ENCODE measurements at regions not wholly inside any gene's neighbourhood (a gene's known extent, or its start where the extent isn't known, plus 50 kb on each side); places are given as distances from the start of the nearest gene placed in this dataset.

- no peak for DNase-seq (ENCODE audit: low read depth)
- H3K4me3 ChIP-seq (ENCODE audit: low read depth, low read length): no peak overlapping the region
Observed at GRCh38 chr2:611519-611918, 65.7 kb downstream of the TMEM18 start.

- no peak overlapping the region for H3K4me3 ChIP-seq (ENCODE audit: low read depth, low read length)
- DNase-seq (ENCODE audit: low read depth): no peak
Observed at GRCh38 chr2:610491-610890, 66.7 kb downstream of the TMEM18 start.

GRCh38 chr2:609881-610280 lies 67.3 kb downstream of the TMEM18 start:
- DNase-seq (ENCODE audit: low read depth): no peak
- no peak overlapping the region for H3K4me3 ChIP-seq (ENCODE audit: low read depth, low read length)

DNA sequence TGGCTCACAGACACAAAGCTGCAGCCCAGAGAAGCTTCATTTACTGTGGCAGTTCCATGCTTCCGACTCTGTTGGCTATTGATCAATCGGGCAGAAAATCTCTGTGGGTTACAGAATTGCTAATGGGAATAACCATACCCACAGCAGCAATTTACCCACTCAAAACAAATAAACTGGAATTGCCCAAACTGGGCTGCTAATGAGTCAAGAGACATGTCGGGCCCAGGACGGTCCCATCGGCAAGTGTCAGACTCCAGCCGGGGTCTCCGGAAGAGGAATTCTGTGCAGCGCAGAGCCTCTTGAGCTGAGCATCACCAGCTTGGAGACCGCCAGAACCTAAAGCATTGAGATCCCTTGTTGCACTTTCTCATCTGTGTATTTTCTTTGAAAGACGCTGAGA lies 67.8 kb downstream of the TMEM18 start:
- H3K4me3 ChIP-seq (ENCODE audit: low read depth, low read length): no peak overlapping the region
- no peak for DNase-seq (ENCODE audit: low read depth)

DNA sequence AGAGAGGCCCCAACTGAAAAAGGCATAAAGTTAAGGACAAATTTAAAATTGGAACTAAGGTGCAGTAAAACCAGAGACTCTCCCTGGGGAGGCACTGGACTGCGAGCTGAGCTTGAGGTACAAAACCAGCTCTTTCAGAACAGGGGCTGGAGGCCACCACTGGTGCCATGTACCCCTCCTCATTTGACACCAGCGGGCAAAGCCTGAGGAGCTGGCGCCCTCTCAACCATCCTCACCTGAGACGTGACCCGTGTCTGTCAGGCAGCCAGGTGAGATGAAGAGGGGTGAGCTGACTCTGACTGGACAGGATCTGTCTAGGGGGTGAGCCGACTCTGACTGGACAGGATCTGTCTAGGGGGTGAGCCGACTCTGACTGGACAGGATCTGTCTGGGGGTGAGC lies 68.5 kb downstream of the TMEM18 start:
- no peak overlapping the region for H3K4me3 ChIP-seq (ENCODE audit: low read depth, low read length)
- no peak for DNase-seq (ENCODE audit: low read depth)

DNA sequence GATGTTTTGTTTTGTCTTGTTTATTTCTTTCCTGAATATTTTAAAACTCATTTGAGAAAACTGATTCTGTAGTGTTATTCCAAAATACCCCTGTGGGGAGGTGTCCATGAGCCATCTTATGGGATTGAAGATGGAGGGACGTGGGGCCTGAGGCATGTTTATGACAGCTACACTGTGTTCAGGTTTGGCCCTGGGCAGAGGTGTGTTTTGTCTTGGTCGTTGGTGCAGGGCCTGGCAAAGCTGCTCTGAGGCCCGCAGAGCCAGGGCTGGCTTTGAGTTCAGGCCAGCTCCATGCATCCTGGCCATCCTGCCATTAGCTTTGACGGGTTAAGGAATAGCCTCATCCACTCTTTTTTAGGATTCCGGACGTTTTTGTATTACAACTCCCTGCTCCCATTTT lies 68.9 kb downstream of the TMEM18 start:
- DNase-seq (ENCODE audit: low read depth): no peak
- H3K4me3 ChIP-seq (ENCODE audit: low read depth, low read length): no peak overlapping the region

- no peak overlapping the region for H3K4me3 ChIP-seq (ENCODE audit: low read depth, low read length)
- DNase-seq (ENCODE audit: low read depth): no peak
Observed at GRCh38 chr2:607709-608108, 69.5 kb downstream of the TMEM18 start.

DNA sequence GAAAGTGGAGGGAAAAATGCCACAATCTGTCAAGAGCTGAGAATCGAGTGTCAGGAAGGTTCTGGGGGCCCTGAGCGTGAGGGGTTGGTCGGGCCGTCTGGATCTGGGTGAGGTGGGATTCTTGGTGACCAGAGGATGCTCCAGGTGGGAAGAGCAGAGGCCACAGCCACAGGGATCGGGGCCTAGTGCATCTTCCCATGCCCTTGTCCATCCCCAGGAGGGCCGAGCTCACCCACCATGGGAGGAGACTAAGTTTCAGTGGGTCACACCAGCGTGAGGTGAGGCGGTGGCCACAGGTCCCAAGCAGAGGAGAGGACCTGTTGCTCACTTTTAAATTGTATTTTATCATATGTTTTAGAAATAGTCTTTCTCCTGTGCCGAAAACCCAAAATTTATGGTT lies 70.0 kb downstream of the TMEM18 start:
- no peak for DNase-seq (ENCODE audit: low read depth)

GRCh38 chr2:605674-606608 lies 71.3 kb downstream of the TMEM18 start:
- no peak overlapping the region for H3K4me3 ChIP-seq (ENCODE audit: low read depth, low read length)
- no peak for DNase-seq (ENCODE audit: low read depth)

More for the DNA sequence above, 70.0 kb downstream of the TMEM18 start:
- no peak overlapping the region for H3K4me3 ChIP-seq (ENCODE audit: low read depth, low read length)

DNA sequence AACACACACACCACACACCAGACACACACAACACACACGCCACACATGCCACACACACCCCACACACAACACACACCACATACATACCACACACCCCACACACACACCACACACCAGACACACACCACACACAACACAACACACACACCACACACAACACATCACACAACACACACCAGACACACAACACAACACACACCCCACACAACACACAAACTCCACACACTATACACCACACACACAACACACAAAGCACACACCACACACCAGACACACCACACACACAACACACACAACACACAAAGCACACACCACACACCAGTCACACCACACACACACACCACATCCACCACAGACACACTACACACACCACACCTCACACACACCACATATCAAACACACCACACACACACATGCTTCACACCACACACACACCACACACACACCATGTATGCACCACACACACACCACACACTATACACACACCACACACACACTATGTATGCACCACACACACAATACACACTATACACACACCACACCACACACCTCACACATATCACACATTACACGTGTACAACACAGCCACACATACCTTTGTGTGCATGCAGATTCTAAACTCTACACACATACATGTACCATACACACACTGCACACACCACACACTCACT lies 72.2 kb downstream of the TMEM18 start:
- no peak overlapping the region for H3K4me3 ChIP-seq (ENCODE audit: low read depth, low read length)
- no peak for DNase-seq (ENCODE audit: low read depth)

DNA sequence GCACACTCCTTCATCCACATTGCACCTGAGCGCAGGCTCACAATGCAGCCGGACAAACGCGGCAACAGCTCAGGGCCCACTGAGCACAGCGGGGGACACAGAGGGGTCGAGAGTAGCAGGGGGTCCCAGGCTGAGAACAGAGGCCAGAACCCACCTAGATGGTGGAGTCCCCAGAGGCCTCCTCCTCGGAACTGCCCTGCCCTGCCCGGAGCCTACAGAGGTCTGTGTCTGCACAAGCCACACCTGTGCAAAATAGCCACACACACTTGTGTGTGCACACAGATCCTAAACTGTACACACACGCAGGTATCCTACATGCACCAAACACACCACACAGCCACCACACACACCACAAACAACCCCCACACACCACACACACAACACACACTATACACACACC lies 72.8 kb downstream of the TMEM18 start:
- DNase-seq (ENCODE audit: low read depth): no peak
- H3K4me3 ChIP-seq (ENCODE audit: low read depth, low read length): no peak overlapping the region

GRCh38 chr2:603869-604268 lies 73.3 kb downstream of the TMEM18 start:
- H3K4me3 ChIP-seq (ENCODE audit: low read depth, low read length): no peak overlapping the region
- DNase-seq (ENCODE audit: low read depth): no peak

DNA sequence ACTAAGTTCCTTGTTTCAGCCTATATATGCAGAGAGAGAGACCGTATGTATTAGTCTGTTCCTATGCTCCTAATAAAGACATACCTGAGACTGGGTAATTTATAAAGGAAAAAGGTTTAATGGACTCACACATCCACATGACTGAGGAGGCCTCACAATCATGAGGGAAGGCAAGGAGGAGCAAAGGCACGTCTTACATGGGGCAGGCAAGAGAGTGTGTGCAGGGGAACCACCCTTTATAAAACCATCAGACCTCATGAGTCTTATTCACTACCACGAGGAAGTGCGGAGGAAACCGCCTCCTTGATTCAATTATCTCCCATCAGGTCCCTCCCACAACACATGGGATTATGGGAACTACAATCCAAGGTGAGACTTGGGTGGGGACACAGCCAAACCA lies 73.8 kb downstream of the TMEM18 start:
- no peak overlapping the region for H3K4me3 ChIP-seq (ENCODE audit: low read depth, low read length)
- no peak for DNase-seq (ENCODE audit: low read depth)

GRCh38 chr2:602571-603359 lies 74.4 kb downstream of the TMEM18 start:
- DNase-seq (ENCODE audit: low read depth): no peak
- H3K4me3 ChIP-seq (ENCODE audit: low read depth, low read length): no peak overlapping the region

DNA sequence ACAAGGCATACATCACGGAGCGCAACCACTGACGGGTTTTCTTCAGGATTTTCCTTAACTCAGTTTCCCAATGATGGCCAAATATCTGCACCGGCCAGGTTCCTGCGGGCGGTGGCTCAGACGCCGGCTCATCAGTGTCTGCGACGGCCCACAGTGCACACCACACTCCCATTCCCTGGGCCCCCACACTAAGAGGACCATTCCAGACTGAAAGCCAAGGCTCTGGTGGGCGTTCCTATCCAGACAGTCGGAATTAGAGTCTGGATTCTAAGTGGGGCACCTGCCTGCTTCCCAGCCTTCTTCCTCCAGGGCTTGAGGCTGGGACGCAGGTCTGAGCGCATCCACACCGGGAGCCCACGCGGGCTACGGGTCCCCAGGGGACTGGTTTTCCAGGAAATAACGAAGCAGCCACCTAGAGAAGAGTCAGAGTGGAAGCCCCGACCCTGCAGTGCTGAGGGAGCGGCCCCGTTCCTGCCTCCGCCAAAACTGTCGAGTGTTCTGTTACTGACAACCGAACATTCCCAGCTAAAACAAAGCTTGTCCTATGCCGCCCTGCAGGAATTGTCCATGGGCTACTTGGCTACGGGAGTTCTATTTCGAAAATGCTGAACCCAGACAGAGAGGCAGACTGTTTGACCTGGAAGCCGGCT lies 75.3 kb downstream of the TMEM18 start:
- no peak for DNase-seq (ENCODE audit: low read depth)
- H3K4me3 ChIP-seq (ENCODE audit: low read depth, low read length): no peak overlapping the region

DNA sequence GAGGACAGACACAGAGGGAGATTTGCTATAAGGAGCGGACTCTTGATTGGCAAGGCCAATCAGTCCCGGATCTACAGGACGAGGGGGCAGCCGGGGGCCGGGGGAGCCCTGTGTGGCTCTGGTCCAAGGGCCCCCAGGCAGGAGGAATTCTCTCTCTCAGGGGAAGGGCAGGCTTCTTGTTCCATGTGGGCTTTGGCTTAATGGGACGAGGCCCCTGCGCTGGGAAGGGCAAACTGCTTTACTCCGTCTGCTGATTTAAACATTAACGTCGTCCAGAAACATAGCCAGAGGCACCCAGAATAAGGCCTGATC lies 75.9 kb downstream of the TMEM18 start:
- H3K4me3 ChIP-seq (ENCODE audit: low read depth, low read length): no peak overlapping the region
- DNase-seq (ENCODE audit: low read depth): no peak

- no peak for DNase-seq (ENCODE audit: low read depth)
- no peak overlapping the region for H3K4me3 ChIP-seq (ENCODE audit: low read depth, low read length)
Observed at GRCh38 chr2:600542-601386, 76.4 kb downstream of the TMEM18 start.

GRCh38 chr2:599601-600000 lies 77.6 kb downstream of the TMEM18 start:
- DNase-seq (ENCODE audit: low read depth): no peak

More at GRCh38 chr2:599601-600000, 77.6 kb downstream of the TMEM18 start:
- H3K4me3 ChIP-seq (ENCODE audit: low read depth, low read length): no peak overlapping the region
